Adrenal gland (tissue), 5 donors: ENCODE measurements at regions not wholly inside any gene's neighbourhood (a gene's known extent, or its start where the extent isn't known, plus 50 kb on each side); places are given as distances from the start of the nearest gene placed in this dataset.

Experiments
- CTCF ChIP-seq, 6 experiments: fragments of 450-650 bp in 4 of 6; fragments of 200-600 bp in 2 of 6; sonication (generic) in 1 of 6; IDR thresholded peaks; 1 replicate in 5 of 6; 2 replicates in 1 of 6; pipeline versions ENCODE4 v1.5.1 to v1.8.0; 2016 to 2021; ENCODE audit warnings: antibody characterized with exemption in 6 of 6, mild to moderate bottlenecking in 2 of 6, moderate library complexity in 1 of 6
- POLR2A ChIP-seq, 2 donors: fragments of 450-650 bp; IDR thresholded peaks; one replicate each; pipeline ENCODE4 v1.6.1; 2017; ENCODE audit warnings: antibody characterized with exemption in 2 of 2, mild to moderate bottlenecking in 2 of 2, moderate library complexity in 1 of 2
- donor health status: DM: no; HTN: no; CAD: no.

DNA sequence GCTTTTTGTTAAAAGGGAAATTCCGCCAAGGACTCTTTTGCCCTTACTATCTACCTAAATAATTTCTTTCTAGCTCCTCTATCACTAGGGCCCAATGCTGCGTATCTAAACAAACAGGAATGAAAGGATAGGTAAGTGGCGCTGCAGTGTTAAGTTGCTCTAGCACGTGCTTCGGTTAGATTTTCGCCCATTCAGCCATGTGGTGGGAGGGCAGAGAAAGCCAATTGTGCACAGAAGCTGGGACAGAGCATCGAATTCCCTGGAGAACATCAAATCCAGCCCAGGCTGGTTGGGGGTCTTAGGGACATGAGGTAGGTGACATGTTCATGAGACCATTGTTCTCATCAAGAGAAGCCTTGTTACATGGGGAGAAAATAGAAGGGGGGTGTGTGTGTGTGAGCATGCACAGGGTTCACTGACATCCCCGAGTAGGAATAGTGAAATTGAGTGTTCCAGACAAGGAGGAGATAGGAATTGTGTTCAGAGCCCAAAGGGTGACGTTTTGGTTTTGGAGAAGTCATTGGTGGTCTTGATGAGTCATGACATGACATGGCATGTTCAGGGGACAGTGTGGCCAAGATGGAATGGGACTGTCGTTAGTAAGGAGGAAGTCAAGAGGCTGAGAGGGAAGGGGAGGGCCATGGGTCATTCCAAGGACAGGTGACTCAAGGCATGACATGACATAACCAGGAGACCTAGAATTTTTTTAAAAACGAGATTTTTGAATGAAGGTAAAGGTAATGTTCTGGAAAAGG is 107.1 kb downstream of the TLR5 start:
- no peak for TF ChIP-seq CTCF (IDR thresholded peaks at IDR 0.05)
- TF ChIP-seq POLR2A (IDR thresholded peaks at IDR 0.05), result no peak
